Hepatocyte (in vitro differentiated cells): ENCODE measurements at regions not wholly inside any gene's neighbourhood (a gene's known extent, or its start where the extent isn't known, plus 50 kb on each side); places are given as distances from the start of the nearest gene placed in this dataset.

Source experiments
- CTCF ChIP-seq: fragments of 200-600 bp; sonication (generic); IDR thresholded peaks from 2 replicates; pipeline ENCODE4 v1.5.1; 2016; ENCODE audit warnings: antibody characterized with exemption, mild to moderate bottlenecking; ENCODE audit not compliant: poor library complexity
- EZH2 ChIP-seq: fragments of 200-600 bp; sonication (generic); IDR thresholded peaks from 2 replicates; pipeline ENCODE4 v1.6.1; 2016; ENCODE audit warnings: antibody characterized with exemption, mild to moderate bottlenecking, borderline replicate concordance
- EZH2phosphoT487 ChIP-seq: fragments of 200-600 bp; sonication (generic); IDR thresholded peaks from one replicate; pipeline ENCODE4 v1.6.1; 2018; ENCODE audit warnings: antibody characterized with exemption, mild to moderate bottlenecking, low read depth, moderate library complexity; ENCODE audit not compliant: unreplicated experiment, severe bottlenecking

- TF ChIP-seq CTCF, result no peak
- no peak for TF ChIP-seq EZH2phosphoT487
- no peak for TF ChIP-seq EZH2
Measured at GRCh38 chr1:189253601-189254350, 1223.9 kb downstream of the BRINP3 start.
